ENCODE measurements at regions not wholly inside any gene's neighbourhood (a gene's known extent, or its start where the extent isn't known, plus 50 kb on each side); places are given as distances from the start of the nearest gene placed in this dataset.

GRCh38 chr2:138335036-138335435, 166.5 kb upstream of the SPOPL start:
- FAIRE-seq = no peak
- Histone ChIP-seq H3K36me3 (ENCODE audit: control insufficient read depth in 2 of 2, extremely low read depth in 1 of 2, insufficient read depth in 2 of 2, low read length in 2 of 2) (no peaks in the 10 kb centered on the region), H3K27ac (ENCODE audit: insufficient read depth, low read depth, low read length) (no peak overlapping the region), H3K9me1 (replicated peaks; ENCODE audit: control insufficient read depth, extremely low read depth, insufficient read depth, low read length) (no peaks in the 10 kb centered on the region), H3K27me3 (ENCODE audit: control insufficient read depth in 2 of 2, insufficient read depth in 2 of 2, low read length in 2 of 2) (no peaks in the 10 kb centered on the region), H2AFZ (ENCODE audit: low read depth, low read length) (no peak overlapping the region), H3K9me3 (replicated peaks; ENCODE audit: control insufficient read depth, insufficient read depth, low read length) (no peaks in the 10 kb centered on the region), H3K4me1 (ENCODE audit: control insufficient read depth, extremely low read depth, insufficient read depth, low read length) (no peaks in the 10 kb centered on the region), H3K79me2 (ENCODE audit: control insufficient read depth, insufficient read depth, low read length) (no peaks in the 10 kb centered on the region), H3K4me2 (ENCODE audit: insufficient read depth, low read length) (no peak overlapping the region), H3K9ac (replicated peaks; ENCODE audit: extremely low read depth, insufficient read depth, low read length) (no peak overlapping the region), H3K4me3 (replicated peaks in 1 of 3; ENCODE audit: insufficient read depth in 1 of 3, low read depth in 1 of 3, low read length in 3 of 3) (no peak overlapping the region), H4K20me1 (replicated peaks; ENCODE audit: control insufficient read depth, extremely low read depth, insufficient read depth, low read length) (no peaks in the 10 kb centered on the region)
- CTCF ChIA-PET = no interaction called here
- intact Hi-C loops (cut with micrococcal nuclease) = no loop called here
- no peak for DNase-seq (ENCODE audit: low read depth, low spot score)
- TF ChIP-seq POLR2AphosphoS5 (IDR thresholded peaks at IDR 0.05; ENCODE audit: insufficient read depth, low read depth, low read length) = no peak
- TF ChIP-seq FOS (IDR thresholded peaks at IDR 0.05; ENCODE audit: borderline replicate concordance, insufficient read depth, low read length) = no peak
- no peak for TF ChIP-seq JUN (IDR thresholded peaks at IDR 0.05; ENCODE audit: borderline replicate concordance, insufficient read depth, insufficient read length, low read depth)
- no peak for TF ChIP-seq EZH2 (IDR thresholded peaks at IDR 0.05; ENCODE audit: borderline replicate concordance, low read depth, low read length, severe bottlenecking)
- TF ChIP-seq CTCF (IDR thresholded peaks at IDR 0.05; ENCODE audit: extremely low read depth in 1 of 2, insufficient read depth in 1 of 2, low read depth in 1 of 2, low read length in 2 of 2) = no peak
- no peak for TF ChIP-seq MAX (IDR thresholded peaks at IDR 0.05; ENCODE audit: insufficient read depth, insufficient read length)
- TF ChIP-seq POLR2A (IDR thresholded peaks at IDR 0.05; ENCODE audit: low read depth, low read length) = no peak
- no peak for TF ChIP-seq MYC (IDR thresholded peaks at IDR 0.05; ENCODE audit: low read depth, low read length)
- no peak for TF ChIP-seq GATA2 (IDR thresholded peaks at IDR 0.05; ENCODE audit: insufficient read depth, insufficient read length, low read depth, low read length)
- dilution Hi-C loops (cut with MboI; ENCODE audit: extremely low pct_ligation_motif_present, low sequenced_read_pairs) = no loop called here
- POLR2A ChIA-PET = no interaction called here
- no TSS peak for BruUV-seq (replicated peaks)

Data from endothelial cell of umbilical vein (primary cell).